ENCODE measurements at regions not wholly inside any gene's neighbourhood (a gene's known extent, or its start where the extent isn't known, plus 50 kb on each side); places are given as distances from the start of the nearest gene placed in this dataset.

DNA sequence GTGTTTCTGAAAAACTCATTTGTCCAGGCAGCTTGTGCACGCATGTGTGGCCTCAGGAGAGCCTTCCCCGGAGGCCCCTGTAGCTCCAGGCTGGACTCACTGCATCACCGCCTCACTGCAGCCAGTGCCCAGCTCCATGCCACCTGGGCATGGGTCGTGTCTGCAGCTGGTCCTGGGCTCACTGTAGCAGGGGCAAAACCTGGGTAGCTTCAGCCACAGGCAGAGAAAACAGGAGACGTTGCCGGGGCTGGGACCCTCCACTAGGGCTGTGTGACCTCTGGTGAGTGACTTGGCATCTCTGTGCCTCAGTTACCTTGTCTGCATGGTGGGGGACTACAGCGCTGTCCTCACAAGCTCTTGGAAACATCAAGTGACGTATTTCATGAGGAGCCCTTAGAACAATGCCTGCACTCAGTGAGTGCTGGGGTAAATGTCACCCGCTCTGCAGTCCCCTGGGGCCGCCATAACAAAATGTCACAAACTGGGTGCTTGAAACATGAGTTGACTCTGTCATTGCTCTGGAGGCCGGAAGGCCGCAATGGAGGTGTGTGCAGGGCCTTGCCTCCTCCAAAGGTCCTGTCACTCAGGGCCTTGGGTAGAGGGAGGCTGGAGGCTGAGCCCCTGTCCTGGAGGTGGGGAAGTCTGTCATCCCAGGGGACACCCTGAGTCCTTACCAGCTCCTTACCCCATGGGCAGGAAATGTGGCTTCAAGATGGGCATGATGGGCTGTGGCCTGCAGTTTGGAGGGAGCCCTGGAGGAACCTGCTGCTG, 488.7 kb downstream of the TBC1D22A start:
- no peak overlapping the region for H3K4me3 ChIP-seq
- no peak for DNase-seq
- intact Hi-C loops (cut with DNase I): no loop called here
- no peak overlapping the region for H3K27ac ChIP-seq
- no peaks in the 10 kb centered on the region for H3K4me1 ChIP-seq
- TF ChIP-seq POLR2A (IDR thresholded peaks at IDR 0.05): no peak
- no peak for TF ChIP-seq CTCF (IDR thresholded peaks at IDR 0.05)
- no peaks in the 10 kb centered on the region for H3K36me3 ChIP-seq
- H3K27me3 ChIP-seq: peaks cover 0 to 56% (median 0%) of the 10 kb centered on the region in 4 donors
- no peaks in the 10 kb centered on the region for H3K9me3 ChIP-seq
- WGBS, 2 donors: 81 to 90% methylated on average over 8 to 10 of the region's 12 CpGs

DNA sequence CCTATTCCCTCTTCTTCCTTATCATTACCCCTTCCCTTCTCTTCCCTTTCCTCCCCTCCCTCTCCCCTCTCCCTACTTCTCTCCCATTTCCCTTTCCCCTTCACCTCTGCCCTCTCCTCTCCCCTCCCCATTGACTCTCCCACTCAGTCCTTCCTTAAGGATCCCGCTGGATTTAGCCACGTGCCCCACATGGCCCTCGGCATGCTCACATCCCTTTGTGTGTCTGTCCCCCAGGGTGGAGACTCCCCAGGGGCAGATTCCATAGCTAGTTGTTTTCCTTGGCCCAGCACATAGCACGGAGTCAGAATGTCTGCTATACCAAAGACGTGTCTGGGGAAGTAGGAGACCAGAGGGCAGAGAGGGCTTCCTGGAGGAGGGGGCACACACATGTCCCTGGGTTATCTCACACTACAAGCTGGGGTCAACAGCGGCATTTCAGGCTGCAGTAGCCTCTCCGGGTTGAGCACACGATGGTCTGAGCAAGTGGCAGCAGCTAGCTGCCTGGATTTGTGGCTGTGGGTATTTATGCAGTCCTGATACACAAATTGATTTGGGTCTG, 487.0 kb downstream of the TBC1D22A start:
- TF ChIP-seq CTCF (IDR thresholded peaks at IDR 0.05) (no peak), POLR2A (IDR thresholded peaks at IDR 0.05) (no peak)
- intact Hi-C loops (cut with DNase I): no loop called here
- H3K36me3 ChIP-seq: no peaks in the 10 kb centered on the region
- no peak overlapping the region for H3K4me3 ChIP-seq
- peaks cover 0 to 69% (median 0%) of the 10 kb centered on the region in 4 donors for H3K27me3 ChIP-seq
- WGBS, 2 donors: 55 to 57% methylated on average over 5 to 7 of the region's 8 CpGs
- DNase-seq: no peak
- H3K4me1 ChIP-seq: no peaks in the 10 kb centered on the region
- no peaks in the 10 kb centered on the region for H3K9me3 ChIP-seq
- no peak overlapping the region for H3K27ac ChIP-seq

DNA sequence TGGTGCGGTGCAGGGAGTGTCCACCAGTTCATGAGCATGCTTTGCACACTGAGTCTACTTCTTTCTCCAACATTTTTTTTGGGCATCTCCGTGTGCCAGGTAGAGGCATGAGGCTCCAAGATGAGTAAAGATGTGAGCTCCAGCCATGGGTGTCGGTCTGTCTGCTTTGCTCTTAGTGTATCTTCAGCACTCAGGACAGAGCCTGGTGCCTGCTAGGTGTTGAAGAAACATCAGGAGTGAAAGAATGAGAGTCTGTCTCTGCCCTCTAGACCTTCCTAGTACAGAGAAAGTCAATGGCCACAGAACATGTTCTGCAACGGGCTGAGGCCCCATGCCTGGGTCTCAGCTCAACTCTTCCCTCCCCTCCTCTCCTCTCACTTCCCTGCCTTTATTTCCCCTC, 486.5 kb downstream of the TBC1D22A start:
- WGBS, 2 donors: 57 to 73% methylated on average over 4 of the region's 4 CpGs
- intact Hi-C loops (cut with DNase I): no loop called here
- DNase-seq: no peak
- Histone ChIP-seq H3K27me3 (peaks cover 0 to 69% (median 0%) of the 10 kb centered on the region in 4 donors), H3K27ac (no peak overlapping the region), H3K36me3 (no peaks in the 10 kb centered on the region), H3K4me3 (no peak overlapping the region), H3K9me3 (no peaks in the 10 kb centered on the region), H3K4me1 (no peaks in the 10 kb centered on the region)
- TF ChIP-seq POLR2A (IDR thresholded peaks at IDR 0.05) (no peak), CTCF (IDR thresholded peaks at IDR 0.05) (no peak)

GRCh38 chr22:47247579-47248240, 485.3 kb downstream of the TBC1D22A start:
- TF ChIP-seq CTCF (IDR thresholded peaks at IDR 0.05) (peak in 1 of 6 experiments; percentile 12), POLR2A (IDR thresholded peaks at IDR 0.05) (no peak)
- 72 to 74% methylated on average over 9 to 10 of the region's 12 CpGs for WGBS, 2 donors
- peaks cover 0 to 69% (median 0%) of the 10 kb centered on the region in 4 donors for H3K27me3 ChIP-seq
- DNase-seq: no peak
- H3K4me3 ChIP-seq: no peak overlapping the region
- no peak overlapping the region for H3K27ac ChIP-seq
- no peaks in the 10 kb centered on the region for H3K4me1 ChIP-seq
- H3K9me3 ChIP-seq: peaks cover 0 to 3% (median 0%) of the 10 kb centered on the region in 3 donors
- intact Hi-C loops (cut with DNase I): no loop called here
- no peaks in the 10 kb centered on the region for H3K36me3 ChIP-seq

- Histone ChIP-seq H3K9me3 (peaks cover 0 to 3% (median 0%) of the 10 kb centered on the region in 3 donors), H3K4me3 (no peak overlapping the region), H3K27me3 (peaks cover 0 to 56% (median 0%) of the 10 kb centered on the region in 4 donors), H3K4me1 (no peaks in the 10 kb centered on the region), H3K27ac (no peak overlapping the region), H3K36me3 (no peaks in the 10 kb centered on the region)
- intact Hi-C loops (cut with DNase I): no loop called here
- 85 to 100% methylated on average over 4 to 5 of the region's 7 CpGs for WGBS, 2 donors
- TF ChIP-seq POLR2A (IDR thresholded peaks at IDR 0.05): no peak
- TF ChIP-seq CTCF (IDR thresholded peaks at IDR 0.05): no peak
- no peak for DNase-seq
These were observed 483.3 kb downstream of the TBC1D22A start for GRCh38 chr22:47245786-47246185.

Data from esophagus squamous epithelium (tissue), 5 donors.